Chondrocyte (in vitro differentiated cells): ENCODE measurements at regions not wholly inside any gene's neighbourhood (a gene's known extent, or its start where the extent isn't known, plus 50 kb on each side); places are given as distances from the start of the nearest gene placed in this dataset.

Source experiments
- DNase-seq: peaks from one replicate; pipeline ENCODE4 v3.0.0; 2021; ENCODE audit warnings: mixed read lengths, low spot score
- H3K27ac Mint-ChIP-seq: one replicate; pipeline ENCODE4 v1.8.0; 2021; ENCODE audit warnings: mild to moderate bottlenecking, moderate library complexity, mixed read lengths; ENCODE audit not compliant: unreplicated experiment
- H3K27me3 Mint-ChIP-seq: 2 replicates; pipeline ENCODE4 v1.8.0; 2021; ENCODE audit warnings: low read depth, mixed read lengths
- H3K36me3 Mint-ChIP-seq: 2 replicates; pipeline ENCODE4 v1.8.0; 2021; ENCODE audit warnings: low read depth, mixed read lengths
- H3K4me1 Mint-ChIP-seq: 2 replicates; pipeline ENCODE4 v1.8.0; 2021; ENCODE audit warnings: low read depth, mild to moderate bottlenecking, mixed read lengths
- H3K4me3 Mint-ChIP-seq: one replicate; pipeline ENCODE4 v1.8.0; 2021; ENCODE audit warnings: mild to moderate bottlenecking, moderate library complexity, mixed read lengths; ENCODE audit not compliant: unreplicated experiment
- H3K9me3 Mint-ChIP-seq: 2 replicates; pipeline ENCODE4 v1.8.0; 2021; ENCODE audit warnings: low read depth, mixed read lengths
- CTCF ChIP-seq: fragments of 200-600 bp; sonication (generic); IDR thresholded peaks from 2 replicates; pipeline ENCODE4 v1.5.0; 2021; ENCODE audit warnings: antibody characterized with exemption, mild to moderate bottlenecking, moderate library complexity

DNA sequence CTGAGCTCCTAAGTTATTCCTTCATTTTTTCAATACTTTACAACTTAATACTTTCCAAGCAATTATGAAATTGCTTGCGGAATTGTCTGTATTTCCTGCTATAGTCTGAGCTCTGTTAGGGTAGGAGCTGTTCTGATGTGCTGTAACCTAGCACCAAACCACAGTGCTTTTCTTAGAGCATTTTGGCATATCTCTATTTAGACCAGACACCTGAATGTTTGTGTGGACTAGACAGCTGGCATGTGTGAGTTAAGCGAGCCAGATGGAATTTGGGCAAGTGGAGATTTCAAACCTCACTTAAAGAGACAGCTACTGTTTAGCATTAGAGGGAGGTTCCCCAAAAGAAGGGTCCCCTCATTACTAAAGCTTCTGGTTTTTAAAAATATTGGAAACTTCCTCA is 106.1 kb downstream of the RWDD3 start:
- Mint-ChIP-seq H3K4me3 (no peak overlapping the region), H3K36me3 (no peaks in the 10 kb centered on the region), H3K27ac (no peak overlapping the region), H3K4me1 (no peaks in the 10 kb centered on the region), H3K27me3 (peaks cover 29% of the 10 kb centered on the region), H3K9me3 (no peaks in the 10 kb centered on the region)
- DNase-seq: no peak
- TF ChIP-seq CTCF: no peak

GRCh38 chr1:95352767-95353166 is 118.8 kb downstream of the RWDD3 start:
- Mint-ChIP-seq H3K27me3 (peaks cover 18% of the 10 kb centered on the region), H3K36me3 (no peaks in the 10 kb centered on the region)

GRCh38 chr1:95353194-95353593 is 119.2 kb downstream of the RWDD3 start:
- no peak for TF ChIP-seq CTCF
- H3K9me3 Mint-ChIP-seq: no peaks in the 10 kb centered on the region
- DNase-seq: no peak
- H3K4me3 Mint-ChIP-seq: no peak overlapping the region
- H3K4me1 Mint-ChIP-seq: no peaks in the 10 kb centered on the region
- H3K36me3 Mint-ChIP-seq: no peaks in the 10 kb centered on the region
- no peak overlapping the region for H3K27ac Mint-ChIP-seq
- peaks cover 18% of the 10 kb centered on the region for H3K27me3 Mint-ChIP-seq

More at GRCh38 chr1:95352767-95353166, 118.8 kb downstream of the RWDD3 start:
- no peak overlapping the region for H3K4me3 Mint-ChIP-seq
- no peak overlapping the region for H3K27ac Mint-ChIP-seq
- no peaks in the 10 kb centered on the region for H3K9me3 Mint-ChIP-seq
- no peaks in the 10 kb centered on the region for H3K4me1 Mint-ChIP-seq
- TF ChIP-seq CTCF: no peak
- DNase-seq: no peak

- Mint-ChIP-seq H3K27me3 (peaks cover 36% of the 10 kb centered on the region), H3K9me3 (no peaks in the 10 kb centered on the region), H3K27ac (no peak overlapping the region), H3K4me3 (no peak overlapping the region), H3K4me1 (no peaks in the 10 kb centered on the region), H3K36me3 (no peaks in the 10 kb centered on the region)
- no peak for DNase-seq
- no peak for TF ChIP-seq CTCF
Measured at GRCh38 chr1:95364546-95364945, 130.5 kb downstream of the RWDD3 start.

DNA sequence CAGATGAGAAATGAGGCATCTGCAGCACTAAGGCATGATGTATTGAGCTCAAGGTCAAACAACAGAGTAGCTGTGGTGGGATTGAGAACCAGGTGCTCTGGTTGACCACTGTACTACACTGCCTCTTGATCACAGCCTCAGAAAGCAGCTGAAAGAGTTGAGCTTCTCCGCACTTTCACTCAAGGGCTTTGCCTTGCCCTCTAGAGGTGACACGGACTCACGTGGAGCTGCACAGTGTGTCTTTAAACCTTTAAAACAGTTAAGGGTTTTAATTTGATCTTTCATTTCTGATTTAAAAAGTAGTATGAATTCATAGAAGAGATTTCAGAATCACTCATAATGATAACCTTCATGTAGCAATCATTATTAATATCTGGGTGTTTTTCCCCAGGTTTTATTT is 132.5 kb downstream of the RWDD3 start:
- Mint-ChIP-seq H3K27ac (no peak overlapping the region), H3K9me3 (no peaks in the 10 kb centered on the region), H3K27me3 (peaks cover 32% of the 10 kb centered on the region), H3K36me3 (no peaks in the 10 kb centered on the region), H3K4me3 (no peak overlapping the region), H3K4me1 (no peaks in the 10 kb centered on the region)
- no peak for TF ChIP-seq CTCF
- no peak for DNase-seq
